Sigmoid colon (tissue), 3 donors: ENCODE measurements at regions not wholly inside any gene's neighbourhood (a gene's known extent, or its start where the extent isn't known, plus 50 kb on each side); places are given as distances from the start of the nearest gene placed in this dataset.
"Not testable (repeated sequence)": the region's sequence is repeated elsewhere in the genome, so short reads cannot be mapped to it uniquely, and the experiment has no call there.

ENCODE experiments used
- CTCF ChIP-seq, 4 experiments: fragments of 450-650 bp in 3 of 4; fragments of 200-600 bp in 1 of 4; IDR thresholded peaks; one replicate each; pipeline ENCODE4 v1.5.1; 2016 to 2019; ENCODE audit warnings: antibody characterized with exemption in 4 of 4, mild to moderate bottlenecking in 3 of 4, moderate library complexity in 2 of 4
- POLR2A ChIP-seq, 2 donors: fragments of 450-650 bp; IDR thresholded peaks; one replicate each; pipeline ENCODE4 v1.6.1; 2016; ENCODE audit warnings: antibody characterized with exemption in 2 of 2, mild to moderate bottlenecking in 2 of 2, moderate library complexity in 2 of 2

- TF ChIP-seq CTCF, POLR2A (IDR thresholded peaks at IDR 0.05): not testable (repeated sequence)
Measured at GRCh38 chr3:198147993-198148392, 188.0 kb downstream of the LMLN start.
